ENCODE measurements at regions not wholly inside any gene's neighbourhood (a gene's known extent, or its start where the extent isn't known, plus 50 kb on each side); places are given as distances from the start of the nearest gene placed in this dataset.

DNA sequence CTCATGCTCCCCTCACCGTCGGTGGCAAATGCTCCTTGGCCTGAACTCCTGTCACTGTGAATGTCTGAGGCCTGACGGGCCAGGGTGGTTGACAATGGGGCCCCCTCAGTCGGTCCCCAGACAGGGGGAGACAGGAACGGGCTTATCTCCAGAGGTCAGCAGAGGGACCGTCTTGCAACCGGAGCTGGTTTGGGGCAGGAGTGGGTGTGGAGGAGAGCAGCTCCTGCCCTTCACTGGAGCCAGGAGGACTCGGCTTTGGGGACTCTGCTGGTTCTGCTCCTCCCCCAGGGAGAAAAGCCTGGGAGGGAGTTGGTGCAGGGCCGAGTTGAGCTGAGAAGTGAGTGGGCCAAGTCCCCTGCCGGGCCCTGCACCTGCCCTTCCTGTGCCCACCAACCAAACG is 354.4 kb downstream of the BRD1 start:
- TF ChIP-seq, protein P1, sequence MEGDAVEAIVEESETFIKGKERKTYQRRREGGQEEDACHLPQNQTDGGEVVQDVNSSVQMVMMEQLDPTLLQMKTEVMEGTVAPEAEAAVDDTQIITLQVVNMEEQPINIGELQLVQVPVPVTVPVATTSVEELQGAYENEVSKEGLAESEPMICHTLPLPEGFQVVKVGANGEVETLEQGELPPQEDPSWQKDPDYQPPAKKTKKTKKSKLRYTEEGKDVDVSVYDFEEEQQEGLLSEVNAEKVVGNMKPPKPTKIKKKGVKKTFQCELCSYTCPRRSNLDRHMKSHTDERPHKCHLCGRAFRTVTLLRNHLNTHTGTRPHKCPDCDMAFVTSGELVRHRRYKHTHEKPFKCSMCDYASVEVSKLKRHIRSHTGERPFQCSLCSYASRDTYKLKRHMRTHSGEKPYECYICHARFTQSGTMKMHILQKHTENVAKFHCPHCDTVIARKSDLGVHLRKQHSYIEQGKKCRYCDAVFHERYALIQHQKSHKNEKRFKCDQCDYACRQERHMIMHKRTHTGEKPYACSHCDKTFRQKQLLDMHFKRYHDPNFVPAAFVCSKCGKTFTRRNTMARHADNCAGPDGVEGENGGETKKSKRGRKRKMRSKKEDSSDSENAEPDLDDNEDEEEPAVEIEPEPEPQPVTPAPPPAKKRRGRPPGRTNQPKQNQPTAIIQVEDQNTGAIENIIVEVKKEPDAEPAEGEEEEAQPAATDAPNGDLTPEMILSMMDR (IDR thresholded peaks at IDR 0.05; ENCODE audit: low read length) = no peak
- no peak for TF ChIP-seq EZH2 (optimal IDR thresholded peaks at IDR 0.05; ENCODE audit: low read depth, low read length)

Measured in MM.1S (cell line).